ENCODE measurements at regions not wholly inside any gene's neighbourhood (a gene's known extent, or its start where the extent isn't known, plus 50 kb on each side); places are given as distances from the start of the nearest gene placed in this dataset.

DNA sequence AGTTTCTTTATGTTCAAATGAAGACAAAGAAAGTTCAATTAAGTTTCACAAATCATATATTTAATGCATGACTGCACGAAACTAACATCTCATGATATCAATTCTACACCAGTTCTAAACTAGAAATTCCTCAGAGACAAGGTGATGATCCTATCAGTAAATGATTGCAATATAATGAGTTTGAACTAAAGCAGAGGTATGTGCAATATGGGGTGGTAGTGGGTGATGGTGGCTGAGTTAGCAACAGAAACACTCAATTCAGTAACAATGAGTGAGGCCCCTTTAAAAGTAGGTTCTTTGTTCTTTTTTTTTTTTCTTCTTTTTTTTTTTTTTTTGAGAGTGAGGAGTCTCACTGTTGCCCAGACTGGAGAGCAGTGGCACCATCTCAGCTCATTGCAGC, 1551.7 kb upstream of the GOT2 start:
- TF ChIP-seq, protein P1, sequence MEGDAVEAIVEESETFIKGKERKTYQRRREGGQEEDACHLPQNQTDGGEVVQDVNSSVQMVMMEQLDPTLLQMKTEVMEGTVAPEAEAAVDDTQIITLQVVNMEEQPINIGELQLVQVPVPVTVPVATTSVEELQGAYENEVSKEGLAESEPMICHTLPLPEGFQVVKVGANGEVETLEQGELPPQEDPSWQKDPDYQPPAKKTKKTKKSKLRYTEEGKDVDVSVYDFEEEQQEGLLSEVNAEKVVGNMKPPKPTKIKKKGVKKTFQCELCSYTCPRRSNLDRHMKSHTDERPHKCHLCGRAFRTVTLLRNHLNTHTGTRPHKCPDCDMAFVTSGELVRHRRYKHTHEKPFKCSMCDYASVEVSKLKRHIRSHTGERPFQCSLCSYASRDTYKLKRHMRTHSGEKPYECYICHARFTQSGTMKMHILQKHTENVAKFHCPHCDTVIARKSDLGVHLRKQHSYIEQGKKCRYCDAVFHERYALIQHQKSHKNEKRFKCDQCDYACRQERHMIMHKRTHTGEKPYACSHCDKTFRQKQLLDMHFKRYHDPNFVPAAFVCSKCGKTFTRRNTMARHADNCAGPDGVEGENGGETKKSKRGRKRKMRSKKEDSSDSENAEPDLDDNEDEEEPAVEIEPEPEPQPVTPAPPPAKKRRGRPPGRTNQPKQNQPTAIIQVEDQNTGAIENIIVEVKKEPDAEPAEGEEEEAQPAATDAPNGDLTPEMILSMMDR (IDR thresholded peaks at IDR 0.05): no peak
- no peak for TF ChIP-seq POLR2A (IDR thresholded peaks at IDR 0.05)

Data from lower leg skin (tissue), 3 donors.